ENCODE measurements at regions not wholly inside any gene's neighbourhood (a gene's known extent, or its start where the extent isn't known, plus 50 kb on each side); places are given as distances from the start of the nearest gene placed in this dataset.
A peak's percentile ranks its signal among the peaks of the same experiment; 100 is the strongest.
"Not testable (repeated sequence)": the region's sequence is repeated elsewhere in the genome, so short reads cannot be mapped to it uniquely, and the experiment has no call there.

- no peak for DNase-seq (ENCODE audit: low read depth)
Observed at GRCh38 chr22:48060266-48060665, 1297.8 kb downstream of the TBC1D22A start.

GRCh38 chr22:48059521-48059920 is 1297.1 kb downstream of the TBC1D22A start:
- not testable (repeated sequence) for DNase-seq (ENCODE audit: low read depth)

- no peak for DNase-seq (ENCODE audit: low read depth)
Observed at GRCh38 chr22:48057116-48057835, 1294.8 kb downstream of the TBC1D22A start.

GRCh38 chr22:48055827-48056226 is 1293.4 kb downstream of the TBC1D22A start:
- DNase-seq (ENCODE audit: low read depth) = peak; percentile 76

- DNase-seq (ENCODE audit: low read depth) = no peak
Observed at GRCh38 chr22:48055185-48055584, 1292.7 kb downstream of the TBC1D22A start.

GRCh38 chr22:48054596-48054995 is 1292.1 kb downstream of the TBC1D22A start:
- DNase-seq (ENCODE audit: low read depth) = no peak

GRCh38 chr22:48053973-48054372 is 1291.5 kb downstream of the TBC1D22A start:
- DNase-seq (ENCODE audit: low read depth) = no peak

- DNase-seq (ENCODE audit: low read depth) = no peak
Observed at GRCh38 chr22:48053486-48053885, 1291.0 kb downstream of the TBC1D22A start.

GRCh38 chr22:48052621-48052890 is 1290.1 kb downstream of the TBC1D22A start:
- DNase-seq (ENCODE audit: low read depth) = no peak

- no peak for DNase-seq (ENCODE audit: low read depth)
Observed at GRCh38 chr22:48051796-48052620, 1289.6 kb downstream of the TBC1D22A start.

- DNase-seq (ENCODE audit: low read depth) = no peak
Observed at GRCh38 chr22:48050836-48051235, 1288.4 kb downstream of the TBC1D22A start.

GRCh38 chr22:48049116-48049515 is 1286.7 kb downstream of the TBC1D22A start:
- DNase-seq (ENCODE audit: low read depth) = no peak

GRCh38 chr22:48047722-48048500 is 1285.5 kb downstream of the TBC1D22A start:
- DNase-seq (ENCODE audit: low read depth) = no peak

- no peak for DNase-seq (ENCODE audit: low read depth)
Observed at GRCh38 chr22:48045369-48045768, 1282.9 kb downstream of the TBC1D22A start.

- no peak for DNase-seq (ENCODE audit: low read depth)
Observed at GRCh38 chr22:48044487-48045060, 1282.1 kb downstream of the TBC1D22A start.

- no peak for DNase-seq (ENCODE audit: low read depth)
Observed at GRCh38 chr22:48043581-48043980, 1281.1 kb downstream of the TBC1D22A start.

- DNase-seq (ENCODE audit: low read depth) = no peak
Observed at GRCh38 chr22:48042621-48043395, 1280.4 kb downstream of the TBC1D22A start.

- DNase-seq (ENCODE audit: low read depth) = no peak
Observed at GRCh38 chr22:48039326-48039725, 1276.9 kb downstream of the TBC1D22A start.

GRCh38 chr22:48037618-48038017 is 1275.2 kb downstream of the TBC1D22A start:
- no peak for DNase-seq (ENCODE audit: low read depth)

GRCh38 chr22:48035897-48036296 is 1273.4 kb downstream of the TBC1D22A start:
- no peak for DNase-seq (ENCODE audit: low read depth)

- DNase-seq (ENCODE audit: low read depth) = no peak
Observed at GRCh38 chr22:48031589-48031988, 1269.1 kb downstream of the TBC1D22A start.
